AG04450 (cell line): ENCODE measurements at regions not wholly inside any gene's neighbourhood (a gene's known extent, or its start where the extent isn't known, plus 50 kb on each side); places are given as distances from the start of the nearest gene placed in this dataset.

Experiments
- CTCF ChIA-PET: fragments of 300-600, 350-600 bp; formaldehyde crosslinking; extraction: SDS; loops from one replicate; lab custom pipeline; 2022; ENCODE audit warnings: antibody characterized with exemption, inconsistent platforms; lab: Charles Lee
- POLR2A ChIA-PET: fragments of 350-600 bp; formaldehyde crosslinking; extraction: SDS; loops from one replicate; lab custom pipeline; 2021; ENCODE audit warnings: antibody characterized with exemption, inconsistent platforms; lab: Yijun Ruan, JAX
- DNase-seq: peaks from one replicate; pipeline ENCODE4 v3.0.0-alpha.2; 2011; ENCODE audit warnings: low read depth, low spot score
- H3K27ac ChIP-seq: one replicate; pipeline ENCODE4 v1.5.1; 2012; ENCODE audit warnings: low read depth, low read length, control low read depth
- H3K27me3 ChIP-seq: one replicate; pipeline ENCODE4 v1.6.0; 2012; ENCODE audit warnings: low read length; ENCODE audit not compliant: control insufficient read depth, insufficient read depth
- H3K4me3 ChIP-seq: 2 replicates; pipeline ENCODE4 v1.5.1; 2011; ENCODE audit warnings: mild to moderate bottlenecking, low read depth, low read length, control low read depth
- H3K9me3 ChIP-seq: 2 replicates; pipeline ENCODE4 v1.5.1; 2012; ENCODE audit warnings: low read length; ENCODE audit not compliant: control insufficient read depth, insufficient read depth
- CTCF ChIP-seq: IDR thresholded peaks from 2 replicates; pipeline ENCODE4 v1.5.1; 2011; ENCODE audit warnings: low read depth, low read length, control low read depth, inconsistent platforms

GRCh38 chr1:87518794-87519193 lies 190.1 kb downstream of the LMO4 start:
- DNase-seq, result no peak
- no peak overlapping the region for H3K27ac ChIP-seq
- TF ChIP-seq CTCF, result no peak
- POLR2A ChIA-PET, result no interaction called here
- no peaks in the 10 kb centered on the region for H3K9me3 ChIP-seq
- CTCF ChIA-PET, result no interaction called here
- no peak overlapping the region for H3K4me3 ChIP-seq
- H3K27me3 ChIP-seq, result no peaks in the 10 kb centered on the region

- ChIA-PET CTCF (no interaction called here), POLR2A (no interaction called here)
- no peak for DNase-seq
- Histone ChIP-seq H3K4me3 (no peak overlapping the region), H3K27ac (no peak overlapping the region), H3K27me3 (no peaks in the 10 kb centered on the region), H3K9me3 (no peaks in the 10 kb centered on the region)
- TF ChIP-seq CTCF, result no peak
These were observed 192.8 kb downstream of the LMO4 start for GRCh38 chr1:87521452-87521851.

- POLR2A ChIA-PET, result interaction anchor here (0.7 to 1.5 kb wide), 2 partner anchors 11 to 195 kb away, joined by 4 to 6 read pairs; partner anchors contain the start of gene LMO4
- no peaks in the 10 kb centered on the region for H3K9me3 ChIP-seq
- DNase-seq, result no peak
- no peak overlapping the region for H3K4me3 ChIP-seq
- peak overlapping the region; percentile 73 for H3K27ac ChIP-seq
- TF ChIP-seq CTCF, result peak; percentile 23; the same call in 1 of the 2 replicates
- CTCF ChIA-PET, result no interaction called here
- H3K27me3 ChIP-seq, result no peaks in the 10 kb centered on the region
These were observed 194.8 kb downstream of the LMO4 start for GRCh38 chr1:87523466-87523865.

GRCh38 chr1:87524021-87524754 lies 195.5 kb downstream of the LMO4 start:
- Histone ChIP-seq H3K27me3 (no peaks in the 10 kb centered on the region), H3K9me3 (peaks cover 7% of the 10 kb centered on the region), H3K27ac (peak overlapping the region; percentile 25), H3K4me3 (no peak overlapping the region)
- CTCF ChIA-PET, result interaction anchor here (1.6 kb wide), 1 partner anchor 429 kb away, joined by 4 read pairs; no protein-coding TSS in a partner anchor
- POLR2A ChIA-PET, result interaction anchor here (0.7 to 1.5 kb wide), 2 partner anchors 11 to 196 kb away, joined by 4 to 6 read pairs; partner anchors contain the start of gene LMO4
- no peak for TF ChIP-seq CTCF
- DNase-seq, result peak; percentile 67

- CTCF ChIA-PET, result no interaction called here
- POLR2A ChIA-PET, result no interaction called here
- DNase-seq, result no peak
- Histone ChIP-seq H3K9me3 (peaks cover 8% of the 10 kb centered on the region), H3K27ac (no peak overlapping the region), H3K4me3 (no peak overlapping the region), H3K27me3 (no peaks in the 10 kb centered on the region)
- TF ChIP-seq CTCF, result no peak
These were observed 200.3 kb downstream of the LMO4 start for GRCh38 chr1:87528754-87529517.
